ENCODE measurements at regions not wholly inside any gene's neighbourhood (a gene's known extent, or its start where the extent isn't known, plus 50 kb on each side); places are given as distances from the start of the nearest gene placed in this dataset.
"Not testable (repeated sequence)": the region's sequence is repeated elsewhere in the genome, so short reads cannot be mapped to it uniquely, and the experiment has no call there.

DNA sequence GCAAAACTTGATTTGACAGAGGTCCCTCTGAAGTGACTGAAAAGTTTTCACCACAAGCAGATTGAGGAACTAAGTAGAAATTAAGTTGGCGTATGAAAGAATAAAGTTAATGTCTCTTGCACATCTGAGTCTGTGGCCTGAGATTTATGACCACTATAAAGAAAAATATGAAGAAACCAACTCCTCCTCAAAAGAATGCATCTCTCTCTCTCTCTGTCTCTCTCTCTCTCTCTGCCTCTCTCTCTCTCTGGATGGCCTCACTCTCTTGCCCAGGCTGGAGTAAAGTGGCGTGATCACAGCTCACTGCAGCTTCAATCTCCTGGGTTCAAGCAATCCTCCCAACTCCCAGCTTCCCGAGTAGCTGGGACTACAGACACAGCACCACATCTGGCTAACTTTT lies 55.2 kb downstream of the RPL22L1 start:
- DNase-seq, result no peak

- no peak for DNase-seq
Observed at GRCh38 chr3:170813266-170813665, 56.7 kb downstream of the RPL22L1 start.

DNA sequence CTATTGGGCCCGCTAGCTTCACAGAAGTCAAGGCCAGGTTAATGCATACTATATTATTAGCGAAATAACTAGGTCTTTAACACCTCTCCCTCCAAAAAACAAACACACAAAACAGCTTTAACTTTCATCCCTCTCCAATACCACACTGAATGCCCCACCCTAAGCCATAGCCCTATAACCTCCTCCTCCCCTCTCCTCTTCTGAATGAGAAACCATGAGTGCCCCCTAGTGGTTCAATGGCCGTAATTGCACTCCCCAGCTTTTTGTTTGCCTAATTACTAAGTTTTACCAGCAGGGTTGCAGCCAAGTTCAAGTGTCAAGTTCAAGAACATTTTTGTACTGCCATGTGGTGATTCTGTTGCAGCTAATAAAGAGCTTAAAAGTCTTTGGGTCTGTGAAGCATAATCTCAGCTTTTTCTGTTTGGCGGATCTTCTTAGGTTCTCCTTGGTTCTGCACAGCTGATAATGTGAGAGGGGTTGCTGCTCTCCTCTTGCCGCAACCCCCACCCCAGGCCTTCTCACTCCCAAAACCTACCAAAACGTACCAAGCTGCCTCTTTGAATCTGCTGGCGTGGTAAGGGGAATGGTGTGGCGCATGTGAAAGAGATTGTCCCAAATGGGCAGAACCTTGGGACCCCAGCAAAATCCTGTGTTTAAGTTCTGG lies 57.9 kb downstream of the RPL22L1 start:
- peak; percentile 57 for DNase-seq

DNA sequence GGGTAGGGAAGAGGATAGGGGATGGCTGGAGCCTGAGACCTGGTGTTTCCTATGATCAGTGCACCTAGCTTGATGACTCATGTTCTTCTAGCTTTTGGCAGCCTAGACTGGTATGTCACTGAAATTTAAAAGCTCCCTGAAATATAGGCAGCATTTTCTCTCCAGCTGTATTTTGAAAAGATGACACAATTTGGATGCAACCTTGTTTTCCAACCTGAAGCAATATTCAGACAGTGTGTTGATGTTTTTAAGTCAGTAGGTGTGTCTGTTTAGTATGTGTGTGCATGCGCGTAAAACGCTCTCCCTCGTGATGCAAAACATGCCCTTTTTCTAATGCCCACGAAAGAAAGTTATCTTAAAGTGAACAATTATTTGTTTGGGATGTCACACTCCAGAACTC lies 58.5 kb downstream of the RPL22L1 start:
- no peak for DNase-seq

GRCh38 chr3:170809975-170810357 lies 60.0 kb downstream of the RPL22L1 start:
- DNase-seq, result no peak

DNA sequence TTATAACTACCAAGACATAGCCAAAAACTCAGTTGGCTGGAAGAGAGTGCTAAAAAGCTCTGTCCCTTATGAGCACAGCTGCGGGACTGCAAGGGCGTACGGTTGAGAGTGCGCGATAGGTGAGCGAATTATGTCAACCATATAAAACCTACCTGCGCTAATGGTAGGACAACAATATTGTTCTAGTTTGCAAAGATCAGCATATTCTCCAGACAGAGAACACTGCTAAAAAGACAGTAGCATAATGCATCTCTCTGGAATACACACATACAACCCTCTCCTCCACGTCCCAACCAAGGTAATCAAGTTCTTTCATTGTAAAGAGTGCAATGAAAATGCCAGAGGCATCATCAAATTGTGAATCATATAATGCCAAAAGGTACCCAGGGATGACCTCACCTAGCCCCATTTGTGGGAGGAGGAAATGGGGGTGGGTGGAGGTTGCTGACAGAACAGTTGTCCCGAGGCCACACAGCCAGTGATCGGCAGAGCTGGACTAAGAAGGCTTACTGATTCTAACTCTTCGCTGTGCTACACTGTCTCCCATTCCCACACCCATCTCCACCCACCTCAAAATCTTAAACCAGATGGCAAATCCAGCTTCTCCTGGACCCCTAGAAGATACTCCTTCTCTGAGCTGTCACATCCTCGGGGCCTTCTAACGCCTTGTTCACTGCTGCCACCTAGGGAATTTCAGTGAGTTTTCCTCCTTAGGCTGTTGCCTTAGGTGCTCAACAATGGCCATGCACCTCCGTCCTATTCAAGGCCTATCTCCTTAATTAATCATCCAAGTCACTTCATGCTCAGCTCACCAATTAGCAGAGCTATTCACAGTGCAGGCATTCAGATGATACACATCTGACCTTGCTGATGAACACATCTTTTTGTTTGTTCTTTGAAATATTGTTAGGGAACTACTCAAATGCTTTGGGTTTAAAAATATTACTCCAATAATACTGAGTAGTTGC lies 60.7 kb downstream of the RPL22L1 start:
- DNase-seq, result peak; percentile 21

DNA sequence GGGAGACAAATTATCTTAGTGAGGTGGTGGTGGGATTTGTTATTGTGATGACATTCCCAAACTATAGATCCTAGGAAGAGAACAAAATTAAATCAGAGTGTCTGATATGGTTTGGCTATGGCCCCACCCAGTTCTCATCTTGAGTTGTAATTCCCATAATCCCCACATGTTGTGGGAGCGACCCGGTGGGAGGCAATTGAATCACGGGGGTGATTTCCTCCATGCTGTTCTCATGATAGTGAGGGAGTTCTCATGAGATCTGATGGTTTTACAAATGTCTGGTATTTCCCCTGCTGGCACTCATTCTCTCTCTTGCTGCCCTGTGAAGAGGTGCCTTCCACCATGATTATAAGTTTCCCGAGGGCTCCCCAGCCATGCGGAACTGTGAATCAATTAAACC lies 62.0 kb downstream of the RPL22L1 start:
- DNase-seq, result no peak

- DNase-seq, result no peak
Observed at GRCh38 chr3:170806676-170807075, 63.3 kb downstream of the RPL22L1 start.

GRCh38 chr3:170806141-170806540 lies 63.9 kb downstream of the RPL22L1 start:
- DNase-seq, result no peak

- DNase-seq, result not testable (repeated sequence)
Observed at GRCh38 chr3:170805296-170805695, 64.7 kb downstream of the RPL22L1 start.

GRCh38 chr3:170804634-170805033 lies 65.4 kb downstream of the RPL22L1 start:
- not testable (repeated sequence) for DNase-seq

DNA sequence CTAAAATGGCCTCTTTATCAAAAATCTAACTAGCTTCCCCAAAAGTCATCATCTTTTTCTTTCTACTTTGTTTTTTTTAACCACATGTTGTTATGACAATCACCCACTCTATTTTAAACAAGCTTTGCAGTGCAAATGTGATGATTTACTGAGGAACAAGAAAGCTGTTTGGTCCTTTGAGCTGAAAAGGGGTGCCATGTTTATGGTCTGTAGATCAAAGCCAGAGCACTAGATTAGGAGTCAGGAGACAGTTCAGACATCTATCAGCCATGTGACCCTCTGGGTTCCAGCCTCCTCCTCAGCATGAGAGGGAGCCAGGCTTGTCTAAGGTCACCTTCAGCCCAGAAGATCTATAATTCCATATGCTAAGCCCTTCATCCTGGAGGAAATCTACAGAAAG lies 65.9 kb downstream of the RPL22L1 start:
- DNase-seq, result no peak

DNA sequence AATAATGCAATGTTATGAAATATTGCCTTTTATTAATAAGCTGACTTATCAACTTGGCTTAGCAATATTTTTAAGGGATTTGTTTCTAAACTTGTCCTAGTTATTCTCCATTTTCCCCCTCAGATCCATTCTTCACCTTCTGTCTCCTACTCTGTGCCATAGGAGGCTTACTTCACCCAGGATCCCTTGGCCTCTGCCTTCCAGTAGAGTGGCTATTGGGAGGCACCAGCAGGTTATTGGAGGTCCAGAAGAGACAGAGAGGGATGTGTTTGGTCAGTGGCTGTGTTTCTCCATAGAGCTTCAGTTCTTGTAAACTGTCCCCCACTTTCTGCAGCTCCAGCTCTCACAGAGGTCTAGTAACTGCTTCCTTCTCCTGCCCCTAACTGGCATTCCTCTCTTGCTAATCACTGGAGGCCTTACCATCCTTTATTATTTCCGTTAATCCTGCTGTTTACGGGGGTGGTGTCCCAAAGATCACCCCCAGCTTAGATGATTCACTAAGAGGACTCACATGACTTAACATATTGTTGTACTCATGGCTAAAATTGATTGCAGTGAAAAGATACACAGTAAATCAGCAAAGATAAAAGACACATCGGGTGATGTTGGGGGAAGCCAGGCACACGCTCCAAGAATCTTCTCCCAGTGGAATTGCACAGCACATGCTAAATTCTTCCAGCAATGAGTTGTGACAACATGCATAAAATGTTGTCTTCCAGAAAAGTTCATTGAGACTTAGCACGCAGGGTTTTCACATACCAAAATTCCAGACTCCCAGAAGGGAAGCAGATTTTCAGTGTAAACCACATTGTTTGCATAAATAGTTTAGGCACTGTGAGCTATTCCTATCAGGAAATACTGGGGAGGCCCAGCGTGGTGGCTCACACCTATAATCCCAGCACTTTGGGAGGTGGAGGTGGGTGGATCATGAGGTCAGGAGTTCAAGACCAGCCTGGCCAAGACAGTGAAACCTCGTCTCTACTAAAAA lies 67.5 kb downstream of the RPL22L1 start:
- no peak for DNase-seq

DNA sequence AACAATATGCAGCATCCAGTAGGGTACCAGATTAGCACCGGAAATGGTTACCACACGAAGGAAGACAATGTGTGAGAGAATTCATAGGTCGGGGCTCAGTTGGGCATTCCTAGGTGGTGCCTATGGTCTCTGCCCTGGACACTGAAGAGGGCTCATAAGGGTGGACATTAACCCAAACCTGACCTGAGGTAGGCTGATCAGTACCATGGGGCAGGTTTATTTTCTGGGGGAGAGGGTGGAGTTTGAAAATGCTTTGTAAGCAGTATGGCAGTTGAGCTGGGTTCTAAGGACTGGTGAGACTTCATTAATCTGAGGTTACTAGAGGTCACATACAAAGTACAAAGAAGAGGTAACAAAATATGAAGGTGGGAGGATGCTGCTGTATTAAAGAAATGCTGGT lies 68.4 kb downstream of the RPL22L1 start:
- DNase-seq, result no peak

DNA sequence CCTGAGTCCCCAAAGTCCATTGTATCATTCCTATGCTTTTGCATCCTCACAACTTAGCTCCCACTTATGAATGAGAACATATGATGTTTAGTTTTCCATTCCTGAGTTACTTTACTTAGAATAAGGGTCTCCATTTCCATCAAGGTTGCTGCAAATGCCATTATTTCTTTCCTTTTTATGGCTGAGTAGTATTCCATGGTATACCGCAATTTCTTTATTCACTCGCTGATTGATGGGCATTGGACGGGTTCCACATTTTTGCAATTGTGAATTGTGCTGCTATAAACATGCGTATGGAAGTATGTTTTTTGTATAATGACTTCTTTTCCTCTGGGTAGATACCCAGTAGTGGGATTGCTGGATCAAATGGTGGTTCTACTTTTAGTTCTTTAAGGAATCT lies 69.7 kb downstream of the RPL22L1 start:
- not testable (repeated sequence) for DNase-seq

DNA sequence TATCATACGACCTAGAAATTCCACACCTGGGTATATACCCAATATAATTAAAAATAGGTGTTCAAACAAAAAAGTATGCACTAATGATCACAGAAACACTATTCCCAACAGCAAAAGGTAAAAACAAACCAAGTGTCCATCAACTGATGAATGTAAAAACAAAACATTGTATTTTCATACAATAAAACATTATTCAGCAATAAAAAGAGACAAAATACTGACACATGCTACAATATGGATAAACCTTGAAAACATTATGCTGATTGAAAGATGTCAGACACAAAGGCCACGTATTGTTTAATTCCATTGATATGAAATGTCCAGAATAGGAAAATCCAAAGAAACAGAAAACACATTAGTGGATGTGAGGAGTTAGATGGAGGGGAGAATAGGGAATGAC lies 71.0 kb downstream of the RPL22L1 start:
- no peak for DNase-seq

- DNase-seq, result no peak
Observed at GRCh38 chr3:170797685-170798084, 72.3 kb downstream of the RPL22L1 start.

DNA sequence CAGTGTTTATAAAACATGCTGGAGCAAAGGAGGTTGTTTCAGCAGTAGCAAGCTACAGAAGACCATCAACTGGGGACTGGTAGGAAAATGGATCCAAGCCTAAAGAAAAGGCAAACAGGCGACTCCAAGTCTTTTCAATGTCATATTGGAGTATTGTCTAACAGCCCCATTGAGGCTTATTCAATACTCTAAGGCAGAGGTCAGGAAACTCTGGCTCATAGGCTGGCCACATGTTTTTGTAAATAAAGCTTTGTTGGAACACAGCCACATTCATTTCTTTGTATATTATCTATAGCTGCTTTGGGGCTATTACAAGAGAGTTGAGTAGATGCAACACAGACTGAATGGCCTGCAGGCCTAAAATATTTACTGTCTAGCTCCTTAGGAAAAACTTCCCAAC lies 77.5 kb downstream of the RPL22L1 start:
- no peak for DNase-seq

- DNase-seq, result no peak
Observed at GRCh38 chr3:170790647-170791046, 79.3 kb downstream of the RPL22L1 start.

DNA sequence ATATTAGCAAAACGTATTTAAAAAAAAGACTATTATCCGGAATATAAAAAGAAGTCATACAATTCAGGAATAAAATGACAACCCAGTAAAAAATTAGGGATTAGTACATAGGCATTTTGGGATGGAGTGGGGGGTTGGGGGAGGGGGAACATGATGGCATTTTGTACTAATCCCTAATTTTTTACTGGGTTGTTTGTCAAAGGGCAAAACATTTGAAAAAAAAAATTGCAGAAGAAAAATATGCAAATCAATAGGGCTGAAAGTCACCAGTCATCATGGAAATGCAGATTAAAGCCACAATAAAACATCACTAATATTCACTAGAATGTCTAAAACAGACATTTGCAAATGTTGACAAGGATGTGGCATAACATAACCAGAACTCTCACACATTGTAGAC lies 82.5 kb downstream of the RPL22L1 start:
- no peak for DNase-seq

DNA sequence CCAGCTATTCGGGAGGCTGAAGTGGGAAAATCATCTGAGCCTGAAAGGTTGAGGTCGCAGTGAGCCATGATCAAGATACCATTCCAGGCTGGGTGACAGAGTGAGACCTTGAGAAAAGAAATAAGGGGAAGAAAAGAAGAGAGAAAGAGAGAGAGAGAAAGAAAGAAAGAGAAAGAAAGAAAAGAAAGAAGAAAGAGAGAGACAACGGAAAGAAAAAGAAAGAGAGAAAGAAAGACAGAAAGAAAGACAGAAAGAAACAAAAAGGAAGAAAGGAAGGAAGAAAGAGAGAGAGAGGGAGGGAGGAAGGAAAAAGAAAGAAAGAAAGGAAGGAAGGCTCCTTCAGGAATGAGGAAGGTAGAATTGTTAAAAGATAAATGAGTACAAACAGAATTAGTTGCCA lies 84.5 kb downstream of the RPL22L1 start:
- no peak for DNase-seq

GRCh38 chr3:170784406-170784805 lies 85.6 kb downstream of the RPL22L1 start:
- DNase-seq, result no peak

DNA sequence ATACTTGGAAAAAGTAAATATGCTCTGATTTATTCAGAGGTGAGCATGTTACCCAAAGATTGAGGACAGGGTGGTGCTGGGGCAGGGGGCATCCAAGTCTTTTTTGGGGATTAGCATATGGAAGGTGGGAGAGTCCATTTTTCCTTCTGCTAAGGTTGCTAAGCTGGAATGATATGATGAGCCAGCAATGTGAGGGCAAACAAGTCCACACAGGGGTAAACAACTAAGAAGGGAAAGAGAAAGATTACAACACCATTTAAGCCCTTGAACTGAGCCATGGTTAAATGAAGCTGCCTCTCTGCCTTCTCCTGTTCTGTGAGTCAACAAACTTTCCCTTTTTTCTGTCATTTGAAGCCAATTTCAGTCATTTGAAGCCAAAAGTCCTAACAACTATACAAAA lies 89.0 kb downstream of the RPL22L1 start:
- no peak for DNase-seq
